ENCODE measurements at regions not wholly inside any gene's neighbourhood (a gene's known extent, or its start where the extent isn't known, plus 50 kb on each side); places are given as distances from the start of the nearest gene placed in this dataset.
"Not testable (repeated sequence)": the region's sequence is repeated elsewhere in the genome, so short reads cannot be mapped to it uniquely, and the experiment has no call there.

- no peaks in the 10 kb centered on the region for H3K27me3 ChIP-seq (ENCODE audit: control insufficient read depth in 1 of 2, insufficient read depth in 2 of 2, low read length in 2 of 2)
- H3K27ac ChIP-seq (ENCODE audit: low read depth, low read length): no peak overlapping the region
- H3K9ac ChIP-seq (ENCODE audit: low read length): no peak overlapping the region
- no peaks in the 10 kb centered on the region for H3K9me3 ChIP-seq (ENCODE audit: low read length)
- H3K36me3 ChIP-seq (ENCODE audit: insufficient read depth, low read length): no peaks in the 10 kb centered on the region
- H3K4me1 ChIP-seq (ENCODE audit: insufficient read depth, low read length): no peaks in the 10 kb centered on the region
- H3K4me3 ChIP-seq (ENCODE audit: low read depth in 1 of 2, low read length in 2 of 2): no peak overlapping the region
These were observed 326.5 kb upstream of the ESRRG start for GRCh38 chr1:217049721-217050120.

- Histone ChIP-seq H3K4me3 (ENCODE audit: low read depth in 1 of 2, low read length in 2 of 2) (no peak overlapping the region), H3K27ac (ENCODE audit: low read depth, low read length) (no peak overlapping the region), H3K9me3 (ENCODE audit: low read length) (no peaks in the 10 kb centered on the region), H3K4me1 (ENCODE audit: insufficient read depth, low read length) (no peaks in the 10 kb centered on the region), H3K27me3 (ENCODE audit: control insufficient read depth in 1 of 2, insufficient read depth in 2 of 2, low read length in 2 of 2) (no peaks in the 10 kb centered on the region), H3K36me3 (ENCODE audit: insufficient read depth, low read length) (no peaks in the 10 kb centered on the region), H3K9ac (ENCODE audit: low read length) (no peak overlapping the region)
These were observed 325.9 kb upstream of the ESRRG start for GRCh38 chr1:217049081-217049480.

GRCh38 chr1:217048104-217048707, 325.0 kb upstream of the ESRRG start:
- Histone ChIP-seq H3K9me3 (ENCODE audit: low read length) (no peaks in the 10 kb centered on the region), H3K36me3 (ENCODE audit: insufficient read depth, low read length) (no peaks in the 10 kb centered on the region), H3K9ac (ENCODE audit: low read length) (no peak overlapping the region), H3K27me3 (ENCODE audit: control insufficient read depth in 1 of 2, insufficient read depth in 2 of 2, low read length in 2 of 2) (no peaks in the 10 kb centered on the region), H3K4me3 (ENCODE audit: low read depth in 1 of 2, low read length in 2 of 2) (no peak overlapping the region), H3K4me1 (ENCODE audit: insufficient read depth, low read length) (no peaks in the 10 kb centered on the region), H3K27ac (ENCODE audit: low read depth, low read length) (no peak overlapping the region)

- Histone ChIP-seq H3K36me3 (ENCODE audit: insufficient read depth, low read length) (no peaks in the 10 kb centered on the region), H3K4me3 (ENCODE audit: low read depth in 1 of 2, low read length in 2 of 2) (no peak overlapping the region), H3K27me3 (ENCODE audit: control insufficient read depth in 1 of 2, insufficient read depth in 2 of 2, low read length in 2 of 2) (no peaks in the 10 kb centered on the region), H3K4me1 (ENCODE audit: insufficient read depth, low read length) (no peaks in the 10 kb centered on the region), H3K9ac (ENCODE audit: low read length) (no peak overlapping the region), H3K9me3 (ENCODE audit: low read length) (peaks cover 5% of the 10 kb centered on the region), H3K27ac (ENCODE audit: low read depth, low read length) (no peak overlapping the region)
These were observed 317.7 kb upstream of the ESRRG start for GRCh38 chr1:217040711-217041455.

GRCh38 chr1:217039926-217040325, 316.7 kb upstream of the ESRRG start:
- Histone ChIP-seq H3K27ac (ENCODE audit: low read depth, low read length) (no peak overlapping the region), H3K4me1 (ENCODE audit: insufficient read depth, low read length) (no peaks in the 10 kb centered on the region), H3K9ac (ENCODE audit: low read length) (no peak overlapping the region), H3K36me3 (ENCODE audit: insufficient read depth, low read length) (no peaks in the 10 kb centered on the region), H3K4me3 (ENCODE audit: low read depth in 1 of 2, low read length in 2 of 2) (no peak overlapping the region), H3K9me3 (ENCODE audit: low read length) (peaks cover 5% of the 10 kb centered on the region), H3K27me3 (ENCODE audit: control insufficient read depth in 1 of 2, insufficient read depth in 2 of 2, low read length in 2 of 2) (no peaks in the 10 kb centered on the region)

- H3K36me3 ChIP-seq (ENCODE audit: insufficient read depth, low read length); H3K9me3 ChIP-seq (ENCODE audit: low read length); H3K4me3 ChIP-seq (ENCODE audit: low read depth in 1 of 2, low read length in 2 of 2); H3K4me1 ChIP-seq (ENCODE audit: insufficient read depth, low read length); H3K9ac ChIP-seq (ENCODE audit: low read length); H3K27ac ChIP-seq (ENCODE audit: low read depth, low read length); H3K27me3 ChIP-seq (ENCODE audit: control insufficient read depth in 1 of 2, insufficient read depth in 2 of 2, low read length in 2 of 2): not testable (repeated sequence)
These were observed 315.9 kb upstream of the ESRRG start for GRCh38 chr1:217039139-217039538.

GRCh38 chr1:217036757-217037156, 313.5 kb upstream of the ESRRG start:
- H3K4me3 ChIP-seq (ENCODE audit: low read depth in 1 of 2, low read length in 2 of 2): no peak overlapping the region
- H3K9me3 ChIP-seq (ENCODE audit: low read length): peaks cover 5% of the 10 kb centered on the region
- H3K27me3 ChIP-seq (ENCODE audit: control insufficient read depth in 1 of 2, insufficient read depth in 2 of 2, low read length in 2 of 2): no peaks in the 10 kb centered on the region
- no peak overlapping the region for H3K9ac ChIP-seq (ENCODE audit: low read length)
- no peaks in the 10 kb centered on the region for H3K4me1 ChIP-seq (ENCODE audit: insufficient read depth, low read length)
- H3K27ac ChIP-seq (ENCODE audit: low read depth, low read length): no peak overlapping the region
- H3K36me3 ChIP-seq (ENCODE audit: insufficient read depth, low read length): no peaks in the 10 kb centered on the region

GRCh38 chr1:217032715-217033367, 309.6 kb upstream of the ESRRG start:
- H3K27me3 ChIP-seq (ENCODE audit: control insufficient read depth in 1 of 2, insufficient read depth in 2 of 2, low read length in 2 of 2): no peaks in the 10 kb centered on the region
- no peak overlapping the region for H3K4me3 ChIP-seq (ENCODE audit: low read depth in 1 of 2, low read length in 2 of 2)
- no peaks in the 10 kb centered on the region for H3K36me3 ChIP-seq (ENCODE audit: insufficient read depth, low read length)
- no peak overlapping the region for H3K9ac ChIP-seq (ENCODE audit: low read length)
- no peaks in the 10 kb centered on the region for H3K4me1 ChIP-seq (ENCODE audit: insufficient read depth, low read length)
- H3K9me3 ChIP-seq (ENCODE audit: low read length): no peaks in the 10 kb centered on the region
- no peak overlapping the region for H3K27ac ChIP-seq (ENCODE audit: low read depth, low read length)

- Histone ChIP-seq H3K9me3 (ENCODE audit: low read length) (no peaks in the 10 kb centered on the region), H3K4me3 (ENCODE audit: low read depth in 1 of 2, low read length in 2 of 2) (no peak overlapping the region), H3K27me3 (ENCODE audit: control insufficient read depth in 1 of 2, insufficient read depth in 2 of 2, low read length in 2 of 2) (no peaks in the 10 kb centered on the region), H3K4me1 (ENCODE audit: insufficient read depth, low read length) (no peaks in the 10 kb centered on the region), H3K9ac (ENCODE audit: low read length) (no peak overlapping the region), H3K36me3 (ENCODE audit: insufficient read depth, low read length) (no peaks in the 10 kb centered on the region), H3K27ac (ENCODE audit: low read depth, low read length) (no peak overlapping the region)
These were observed 306.3 kb upstream of the ESRRG start for GRCh38 chr1:217029281-217030157.

- no peaks in the 10 kb centered on the region for H3K36me3 ChIP-seq (ENCODE audit: insufficient read depth, low read length)
- H3K27me3 ChIP-seq (ENCODE audit: control insufficient read depth in 1 of 2, insufficient read depth in 2 of 2, low read length in 2 of 2): no peaks in the 10 kb centered on the region
- no peaks in the 10 kb centered on the region for H3K9me3 ChIP-seq (ENCODE audit: low read length)
- no peaks in the 10 kb centered on the region for H3K4me1 ChIP-seq (ENCODE audit: insufficient read depth, low read length)
- no peak overlapping the region for H3K27ac ChIP-seq (ENCODE audit: low read depth, low read length)
- H3K4me3 ChIP-seq (ENCODE audit: low read depth in 1 of 2, low read length in 2 of 2): no peak overlapping the region
- H3K9ac ChIP-seq (ENCODE audit: low read length): no peak overlapping the region
These were observed 304.3 kb upstream of the ESRRG start for GRCh38 chr1:217027403-217028080.

GRCh38 chr1:217026531-217026930, 303.3 kb upstream of the ESRRG start:
- no peak overlapping the region for H3K27ac ChIP-seq (ENCODE audit: low read depth, low read length)
- H3K4me1 ChIP-seq (ENCODE audit: insufficient read depth, low read length): no peaks in the 10 kb centered on the region
- H3K9me3 ChIP-seq (ENCODE audit: low read length): no peaks in the 10 kb centered on the region

More at GRCh38 chr1:217026531-217026930, 303.3 kb upstream of the ESRRG start:
- H3K36me3 ChIP-seq (ENCODE audit: insufficient read depth, low read length): no peaks in the 10 kb centered on the region
- H3K9ac ChIP-seq (ENCODE audit: low read length): no peak overlapping the region
- no peak overlapping the region for H3K4me3 ChIP-seq (ENCODE audit: low read depth in 1 of 2, low read length in 2 of 2)
- no peaks in the 10 kb centered on the region for H3K27me3 ChIP-seq (ENCODE audit: control insufficient read depth in 1 of 2, insufficient read depth in 2 of 2, low read length in 2 of 2)

Measured in muscle layer of colon (tissue), 2 donors.